ENCODE measurements at regions not wholly inside any gene's neighbourhood (a gene's known extent, or its start where the extent isn't known, plus 50 kb on each side); places are given as distances from the start of the nearest gene placed in this dataset.

- peak; percentile 26; the same call in 1 of the 2 replicates for TF ChIP-seq CTBP1 (IDR thresholded peaks at IDR 0.05; ENCODE audit: borderline replicate concordance)
- TF ChIP-seq ZNF280B (CRISPR knock-in tag; IDR thresholded peaks at IDR 0.05): no peak
- no peak for TF ChIP-seq USF1 (CRISPR knock-in tag; IDR thresholded peaks at IDR 0.05)
- 0 out of 2 replicates have a peak, but pooled peaks have one; percentile 14 for TF ChIP-seq ZNF316 (IDR thresholded peaks at IDR 0.05)
- 0 out of 2 replicates have a peak, but pooled peaks have one; percentile 32 for TF ChIP-seq ZBTB17 (CRISPR knock-in tag; IDR thresholded peaks at IDR 0.05)
- TF ChIP-seq CREB3 (tag; conservative IDR thresholded peaks at IDR 0.05; ENCODE audit: low read depth): no peak
- TF ChIP-seq FOSL1 (tag; conservative IDR thresholded peaks at IDR 0.05): no peak
- no peak for TF ChIP-seq ZNF140 (CRISPR knock-in tag; IDR thresholded peaks at IDR 0.05)
- TF ChIP-seq ZC3H4 (CRISPR knock-in tag; IDR thresholded peaks at IDR 0.05; ENCODE audit: borderline replicate concordance): no peak
- TF ChIP-seq HLTF (IDR thresholded peaks at IDR 0.05): no peak
- TF ChIP-seq NFIX (CRISPR knock-in tag; IDR thresholded peaks at IDR 0.05; ENCODE audit: low read depth): no peak
- TF ChIP-seq TSHZ1 (CRISPR knock-in tag; IDR thresholded peaks at IDR 0.05): no peak
- TF ChIP-seq SMARCB1 (IDR thresholded peaks at IDR 0.05; ENCODE audit: insufficient read length, low read depth): no peak
- TF ChIP-seq PKNOX1 (IDR thresholded peaks at IDR 0.05): no peak
- no peak for TF ChIP-seq HOXB6 (CRISPR knock-in tag; IDR thresholded peaks at IDR 0.05; ENCODE audit: borderline replicate concordance)
- TF ChIP-seq ID3 (CRISPR knock-in tag; IDR thresholded peaks at IDR 0.05): no peak
- 0 out of 2 replicates have a peak, but pooled peaks have one; percentile 70 for TF ChIP-seq ID3 (tag; IDR thresholded peaks at IDR 0.05)
- TF ChIP-seq NEUROD1 (IDR thresholded peaks at IDR 0.05; ENCODE audit: borderline replicate concordance, low read depth, low read length, partially characterized antibody): no peak
- TF ChIP-seq CREM (IDR thresholded peaks at IDR 0.05; ENCODE audit: low read depth): 0 out of 2 replicates have a peak, but pooled peaks have one; percentile 32
Measured at GRCh38 chr1:234961456-234962339, 166.9 kb downstream of the TOMM20 start (continued).

Measured in K562 (cell line).